Suprapubic skin (tissue), 4 donors: ENCODE measurements at regions not wholly inside any gene's neighbourhood (a gene's known extent, or its start where the extent isn't known, plus 50 kb on each side); places are given as distances from the start of the nearest gene placed in this dataset.

Experiments used
- CTCF ChIP-seq, 2 donors: fragments of 200-600 bp in 1 of 2; fragments of 450-650 bp in 1 of 2; sonication (generic) in 1 of 2; IDR thresholded peaks; one replicate each; pipeline ENCODE4 v1.5.1; 2016 to 2019; ENCODE audit warnings: antibody characterized with exemption in 2 of 2, mild to moderate bottlenecking in 1 of 2, moderate library complexity in 1 of 2
- EP300 ChIP-seq: sonication (generic); formaldehyde crosslinking; IDR thresholded peaks from one replicate; pipeline ENCODE4 v1.6.1; 2017; ENCODE audit warnings: antibody characterized with exemption
- POLR2A ChIP-seq, 2 donors: fragments of 450-650 bp; IDR thresholded peaks; one replicate each; pipeline ENCODE4 v1.6.1; 2017; ENCODE audit warnings: antibody characterized with exemption in 2 of 2, mild to moderate bottlenecking in 2 of 2, moderate library complexity in 2 of 2
- POLR2AphosphoS5 ChIP-seq, 3 donors: sonication (generic); formaldehyde crosslinking; IDR thresholded peaks; one replicate each; pipeline ENCODE4 v1.6.1; 2017; ENCODE audit warnings: antibody characterized with exemption in 3 of 3

GRCh38 chr15:26024241-26024640, 161.1 kb upstream of the ATP10A start:
- TF ChIP-seq POLR2A (IDR thresholded peaks at IDR 0.05) = no peak
- no peak for TF ChIP-seq CTCF (IDR thresholded peaks at IDR 0.05)
- TF ChIP-seq POLR2AphosphoS5 (IDR thresholded peaks at IDR 0.05) = no peak
- TF ChIP-seq EP300 = no peak
